ENCODE measurements at regions not wholly inside any gene's neighbourhood (a gene's known extent, or its start where the extent isn't known, plus 50 kb on each side); places are given as distances from the start of the nearest gene placed in this dataset.

- TF ChIP-seq POLR2A (IDR thresholded peaks at IDR 0.05; ENCODE audit: control extremely low read depth in 1 of 2, low read depth in 2 of 2, low read length in 2 of 2) (no peak), ASH2L (IDR thresholded peaks at IDR 0.05; ENCODE audit: low read length) (no peak), POLR2AphosphoS5 (IDR thresholded peaks at IDR 0.05; ENCODE audit: low read depth, low read length) (no peak), EP300 (IDR thresholded peaks at IDR 0.05; ENCODE audit: borderline replicate concordance in 1 of 2, low read depth in 2 of 2, low read length in 2 of 2) (no peak), CTCF (IDR thresholded peaks at IDR 0.05; ENCODE audit: control extremely low read depth in 1 of 3, insufficient read depth in 1 of 3, low read depth in 1 of 3, low read length in 3 of 3) (no peak), USF2 (IDR thresholded peaks at IDR 0.05; ENCODE audit: low read length) (no peak), SP1 (IDR thresholded peaks at IDR 0.05; ENCODE audit: low read depth, low read length) (no peak), MAX (IDR thresholded peaks at IDR 0.05) (no peak), EZH2 (IDR thresholded peaks at IDR 0.05; ENCODE audit: low read depth, low read length, severe bottlenecking) (no peak), KDM4A (IDR thresholded peaks at IDR 0.05; ENCODE audit: low read depth, low read length, severe bottlenecking) (no peak), CEBPB (IDR thresholded peaks at IDR 0.05; ENCODE audit: low read depth, low read length) (no peak), BACH1 (IDR thresholded peaks at IDR 0.05; ENCODE audit: low read length) (no peak)
Observed at GRCh38 chr9:134549336-134549735, 92.3 kb upstream of the COL5A1 start.
